H9 (cell line): ENCODE measurements at regions not wholly inside any gene's neighbourhood (a gene's known extent, or its start where the extent isn't known, plus 50 kb on each side); places are given as distances from the start of the nearest gene placed in this dataset.

Experiments used
- DNase-seq: peaks from one replicate; pipeline ENCODE4 v3.0.0-alpha.2; 2017
- H2AFZ ChIP-seq: one replicate; pipeline ENCODE4 v1.6.1; 2013; ENCODE audit warnings: mild to moderate bottlenecking, low read length, control low read depth, moderate library complexity
- H2AK5ac ChIP-seq: 2 replicates; pipeline ENCODE4 v1.6.1; 2013; ENCODE audit warnings: low read length, control low read depth, mixed read lengths; ENCODE audit not compliant: insufficient read length
- H2BK120ac ChIP-seq: one replicate; pipeline ENCODE4 v1.6.1; 2013; ENCODE audit warnings: low read depth, mild to moderate bottlenecking, low read length, control low read depth, inconsistent platforms; ENCODE audit not compliant: poor library complexity, severe bottlenecking
- H2BK12ac ChIP-seq: 2 replicates; pipeline ENCODE4 v1.6.1; 2013; ENCODE audit warnings: low read length, control low read depth, mixed read lengths, low read depth; ENCODE audit not compliant: insufficient read length
- H2BK15ac ChIP-seq: 2 replicates; pipeline ENCODE4 v1.6.1; 2013; ENCODE audit warnings: low read depth, low read length, control low read depth
- H2BK20ac ChIP-seq: one replicate; pipeline ENCODE4 v1.6.1; 2013; ENCODE audit warnings: low read depth, mild to moderate bottlenecking, low read length, control low read depth, inconsistent platforms; ENCODE audit not compliant: poor library complexity, severe bottlenecking
- H2BK5ac ChIP-seq: 2 replicates; pipeline ENCODE4 v1.6.1; 2013; ENCODE audit warnings: low read length, control low read depth, mixed read lengths; ENCODE audit not compliant: insufficient read length
- H3K14ac ChIP-seq: 2 replicates; pipeline ENCODE4 v1.6.1; 2013; ENCODE audit warnings: low read length, control low read depth; ENCODE audit not compliant: insufficient read depth
- H3K18ac ChIP-seq: 2 replicates; pipeline ENCODE4 v1.6.1; 2013; ENCODE audit warnings: low read depth, mild to moderate bottlenecking, mixed read lengths, low read length, control low read depth; ENCODE audit not compliant: insufficient read length
- H3K23ac ChIP-seq: 2 replicates; pipeline ENCODE4 v1.6.1; 2013; ENCODE audit warnings: low read length, control low read depth, mixed read lengths, low read depth; ENCODE audit not compliant: insufficient read length
- H3K23me2 ChIP-seq: 2 replicates; pipeline ENCODE4 v1.6.1; 2013; ENCODE audit warnings: low read depth, mild to moderate bottlenecking, mixed read lengths, low read length, control low read depth; ENCODE audit not compliant: insufficient read length, poor library complexity, severe bottlenecking
- H3K27ac ChIP-seq: 2 replicates; pipeline ENCODE4 v1.5.1; 2013; ENCODE audit warnings: low read length, control low read depth, mixed read lengths, low read depth; ENCODE audit not compliant: insufficient read length
- H3K27me3 ChIP-seq: 2 replicates; pipeline ENCODE4 v1.6.1; 2013; ENCODE audit warnings: low read length, control low read depth, inconsistent platforms; ENCODE audit not compliant: insufficient read depth
- H3K4ac ChIP-seq: 2 replicates; pipeline ENCODE4 v1.6.1; 2013; ENCODE audit warnings: low read depth, mild to moderate bottlenecking, control low read depth, inconsistent platforms, low read length, moderate library complexity
- H3K4me1 ChIP-seq: 2 replicates; pipeline ENCODE4 v1.6.1; 2013; ENCODE audit warnings: low read length, control low read depth, inconsistent platforms; ENCODE audit not compliant: insufficient read depth
- H3K4me2 ChIP-seq: 2 replicates; pipeline ENCODE4 v1.6.1; 2013; ENCODE audit warnings: low read length, control low read depth, mixed read lengths; ENCODE audit not compliant: insufficient read length, insufficient read depth
- H3K56ac ChIP-seq: 2 replicates; pipeline ENCODE4 v1.6.1; 2013; ENCODE audit warnings: low read depth, mild to moderate bottlenecking, mixed read lengths, low read length, control low read depth; ENCODE audit not compliant: insufficient read length
- H3K79me1 ChIP-seq: 2 replicates; pipeline ENCODE4 v1.6.1; 2013; ENCODE audit warnings: low read depth, mild to moderate bottlenecking, moderate library complexity, low read length, control low read depth, inconsistent platforms; ENCODE audit not compliant: insufficient read depth, poor library complexity, severe bottlenecking
- H3K79me2 ChIP-seq: 2 replicates; pipeline ENCODE4 v1.6.1; 2013; ENCODE audit warnings: low read length, control low read depth, inconsistent platforms; ENCODE audit not compliant: insufficient read depth
- H3K9ac ChIP-seq: 2 replicates; pipeline ENCODE4 v1.6.1; 2013; ENCODE audit warnings: low read length, control low read depth, mixed read lengths; ENCODE audit not compliant: insufficient read length; ENCODE audit errors: extremely low read depth
- H3K9me3 ChIP-seq: one replicate; pipeline ENCODE4 v1.6.1; 2013; ENCODE audit warnings: low read depth, low read length, inconsistent platforms; ENCODE audit not compliant: control insufficient read depth
- H3T11ph ChIP-seq: one replicate; pipeline ENCODE4 v1.6.1; 2013; ENCODE audit warnings: mild to moderate bottlenecking, low read length, control low read depth, inconsistent platforms
- H4K20me1 ChIP-seq: one replicate; pipeline ENCODE4 v1.6.1; 2013; ENCODE audit not compliant: control insufficient read depth, insufficient read length, insufficient read depth
- H4K5ac ChIP-seq: 2 replicates; pipeline ENCODE4 v1.6.1; 2013; ENCODE audit warnings: low read depth, mild to moderate bottlenecking, mixed read lengths, low read length, control low read depth; ENCODE audit not compliant: insufficient read length
- H4K8ac ChIP-seq: replicated peaks from 2 replicates; pipeline ENCODE4 v1.6.1; 2013; ENCODE audit warnings: low read length, control low read depth, mixed read lengths, low read depth; ENCODE audit not compliant: insufficient read length
- H4K91ac ChIP-seq: 2 replicates; pipeline ENCODE4 v1.6.1; 2013; ENCODE audit warnings: low read depth, mild to moderate bottlenecking, moderate library complexity, mixed read lengths, low read length, control low read depth; ENCODE audit not compliant: insufficient read length
- H3K27ac Mint-ChIP-seq, 3 experiments: 2 replicates in 2 of 3; 3 replicates in 1 of 3; pipeline ENCODE4 v1.8.0; 2020 to 2021; ENCODE audit warnings: mixed read lengths in 3 of 3, mild to moderate bottlenecking in 1 of 3, moderate library complexity in 1 of 3
- H3K27me3 Mint-ChIP-seq: 2 replicates; pipeline ENCODE4 v1.8.0; 2021; ENCODE audit warnings: low read depth, mild to moderate bottlenecking, moderate library complexity, mixed read lengths
- H3K36me3 Mint-ChIP-seq, 3 experiments: 2 replicates in 2 of 3; 3 replicates in 1 of 3; pipeline ENCODE4 v1.8.0; 2020 to 2021; ENCODE audit warnings: low read depth in 3 of 3, mixed read lengths in 3 of 3; ENCODE audit not compliant: insufficient read depth in 1 of 3
- H3K4me1 Mint-ChIP-seq, 2 experiments: 2 replicates each; pipeline ENCODE4 v1.8.0; 2020; ENCODE audit warnings: mixed read lengths in 2 of 2
- H3K4me3 Mint-ChIP-seq, 2 experiments: 2 replicates in 1 of 2; 3 replicates in 1 of 2; pipeline ENCODE4 v1.8.0; 2020 to 2021; ENCODE audit warnings: mild to moderate bottlenecking in 2 of 2, mixed read lengths in 2 of 2, moderate library complexity in 1 of 2
- H3K9me3 Mint-ChIP-seq, 2 experiments: 2 replicates in 1 of 2; 3 replicates in 1 of 2; pipeline ENCODE4 v1.8.0; 2020; ENCODE audit warnings: mild to moderate bottlenecking in 2 of 2, mixed read lengths in 2 of 2, moderate library complexity in 1 of 2
- WGBS: extraction: QIAGEN DNeasy Blood & Tissue Kit; methylation state at CpG from one replicate; pipeline ENCODE4 v1.1.7; 2013; ENCODE audit warnings: missing lambda C conversion rate, low lambda C conversion rate, mixed read lengths; ENCODE audit not compliant: insufficient read length; ENCODE audit errors: extremely low coverage; 5-methylcytosine and 5-hydroxymethylcytosine counted together
- TF ChIP-seq, protein P1 (sequence below): fragments of 200-600 bp; sonication (generic); conservative IDR thresholded peaks from 3 replicates; pipeline ENCODE4 v1.8.0; 2021; ENCODE audit warnings: antibody characterized with exemption, mild to moderate bottlenecking

- Histone ChIP-seq H3K27me3 (no peaks in the 10 kb centered on the region), H3T11ph (no peak overlapping the region), H3K4me2 (no peak overlapping the region), H3K4me1 (no peaks in the 10 kb centered on the region; the same call in 1 of the 2 replicates), H4K8ac (no peak overlapping the region), H2AFZ (no peak overlapping the region), H3K27ac (no peak overlapping the region), H3K23ac (no peak overlapping the region), H3K9me3 (no peaks in the 10 kb centered on the region), H3K56ac (no peak overlapping the region), H3K9ac (no peak overlapping the region), H3K79me2 (no peaks in the 10 kb centered on the region), H4K5ac (no peak overlapping the region), H4K20me1 (no peaks in the 10 kb centered on the region), H2BK12ac (no peak overlapping the region), H3K23me2 (no peaks in the 10 kb centered on the region), H2BK15ac (no peak overlapping the region), H3K4ac (no peak overlapping the region), H2BK20ac (no peak overlapping the region), H4K91ac (no peak overlapping the region), H3K18ac (no peak overlapping the region), H3K79me1 (no peaks in the 10 kb centered on the region), H3K14ac (no peak overlapping the region), H2AK5ac (no peak overlapping the region), H2BK5ac (no peak overlapping the region), H2BK120ac (no peak overlapping the region)
- peaks cover 2% of the 10 kb centered on the region; the same call in 1 of the 2 replicates for H3K27me3 Mint-ChIP-seq
- H3K4me1 Mint-ChIP-seq: peaks cover 24 to 26% of the 10 kb centered on the region in 2 experiments
- no CpG with 5 or more reads among the region's 1 CpG for WGBS
- no peak overlapping the region for H3K4me3 Mint-ChIP-seq
- H3K36me3 Mint-ChIP-seq: no peaks in the 10 kb centered on the region; a peak in 1 of 7 replicates
- TF ChIP-seq, protein P1, sequence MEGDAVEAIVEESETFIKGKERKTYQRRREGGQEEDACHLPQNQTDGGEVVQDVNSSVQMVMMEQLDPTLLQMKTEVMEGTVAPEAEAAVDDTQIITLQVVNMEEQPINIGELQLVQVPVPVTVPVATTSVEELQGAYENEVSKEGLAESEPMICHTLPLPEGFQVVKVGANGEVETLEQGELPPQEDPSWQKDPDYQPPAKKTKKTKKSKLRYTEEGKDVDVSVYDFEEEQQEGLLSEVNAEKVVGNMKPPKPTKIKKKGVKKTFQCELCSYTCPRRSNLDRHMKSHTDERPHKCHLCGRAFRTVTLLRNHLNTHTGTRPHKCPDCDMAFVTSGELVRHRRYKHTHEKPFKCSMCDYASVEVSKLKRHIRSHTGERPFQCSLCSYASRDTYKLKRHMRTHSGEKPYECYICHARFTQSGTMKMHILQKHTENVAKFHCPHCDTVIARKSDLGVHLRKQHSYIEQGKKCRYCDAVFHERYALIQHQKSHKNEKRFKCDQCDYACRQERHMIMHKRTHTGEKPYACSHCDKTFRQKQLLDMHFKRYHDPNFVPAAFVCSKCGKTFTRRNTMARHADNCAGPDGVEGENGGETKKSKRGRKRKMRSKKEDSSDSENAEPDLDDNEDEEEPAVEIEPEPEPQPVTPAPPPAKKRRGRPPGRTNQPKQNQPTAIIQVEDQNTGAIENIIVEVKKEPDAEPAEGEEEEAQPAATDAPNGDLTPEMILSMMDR: no peak
- no peak for DNase-seq
- no peak overlapping the region for H3K27ac Mint-ChIP-seq
- H3K9me3 Mint-ChIP-seq: peaks cover 0 to 3% of the 10 kb centered on the region in 2 experiments; a peak in 2 of 5 replicates
Measured at GRCh38 chr2:75325594-75325993, 126.3 kb upstream of the TACR1 start.
